GM21528 (cell line): ENCODE measurements at regions not wholly inside any gene's neighbourhood (a gene's known extent, or its start where the extent isn't known, plus 50 kb on each side); places are given as distances from the start of the nearest gene placed in this dataset.

Experiments used
- ATAC-seq: cut with Tn5 transposase; IDR thresholded peaks from one replicate; pipeline ENCODE4 v1.9.1; 2021; ENCODE audit warnings: mild to moderate bottlenecking, moderate library complexity; ENCODE audit not compliant: unreplicated experiment, low FRiP score

- ATAC-seq: peak; percentile 79
Observed at GRCh38 chr5:4879693-4880303, 260.3 kb upstream of the ADAMTS16 start.

- ATAC-seq: no peak
Observed at GRCh38 chr5:4880304-4880741, 259.8 kb upstream of the ADAMTS16 start.

- ATAC-seq: no peak
Observed at GRCh38 chr5:4881366-4882002, 258.6 kb upstream of the ADAMTS16 start.

GRCh38 chr5:4882186-4882585 lies 257.9 kb upstream of the ADAMTS16 start:
- no peak for ATAC-seq

GRCh38 chr5:4883360-4883759 lies 256.8 kb upstream of the ADAMTS16 start:
- no peak for ATAC-seq

GRCh38 chr5:4893063-4893744 lies 246.9 kb upstream of the ADAMTS16 start:
- ATAC-seq: no peak

GRCh38 chr5:4896328-4896727 lies 243.8 kb upstream of the ADAMTS16 start:
- no peak for ATAC-seq

GRCh38 chr5:4901305-4901811 lies 238.8 kb upstream of the ADAMTS16 start:
- ATAC-seq: no peak

GRCh38 chr5:4901924-4902323 lies 238.2 kb upstream of the ADAMTS16 start:
- no peak for ATAC-seq

GRCh38 chr5:4905674-4906520 lies 234.2 kb upstream of the ADAMTS16 start:
- ATAC-seq: no peak

GRCh38 chr5:4906786-4907185 lies 233.3 kb upstream of the ADAMTS16 start:
- ATAC-seq: no peak

- ATAC-seq: no peak
Observed at GRCh38 chr5:4907571-4907970, 232.6 kb upstream of the ADAMTS16 start.

GRCh38 chr5:4909086-4909485 lies 231.0 kb upstream of the ADAMTS16 start:
- ATAC-seq: no peak

- no peak for ATAC-seq
Observed at GRCh38 chr5:4911646-4912403, 228.3 kb upstream of the ADAMTS16 start.

- no peak for ATAC-seq
Observed at GRCh38 chr5:4921929-4922328, 218.2 kb upstream of the ADAMTS16 start.

- no peak for ATAC-seq
Observed at GRCh38 chr5:4924577-4924976, 215.6 kb upstream of the ADAMTS16 start.

- no peak for ATAC-seq
Observed at GRCh38 chr5:4927097-4927496, 213.0 kb upstream of the ADAMTS16 start.

GRCh38 chr5:4928409-4928808 lies 211.7 kb upstream of the ADAMTS16 start:
- no peak for ATAC-seq

GRCh38 chr5:4929092-4929655 lies 211.0 kb upstream of the ADAMTS16 start:
- no peak for ATAC-seq
